H9 (cell line): ENCODE measurements at regions not wholly inside any gene's neighbourhood (a gene's known extent, or its start where the extent isn't known, plus 50 kb on each side); places are given as distances from the start of the nearest gene placed in this dataset.

ENCODE experiments used
- DNase-seq: peaks from one replicate; pipeline ENCODE4 v3.0.0-alpha.2; 2017
- H2AFZ ChIP-seq: one replicate; pipeline ENCODE4 v1.6.1; 2013; ENCODE audit warnings: mild to moderate bottlenecking, low read length, control low read depth, moderate library complexity
- H2AK5ac ChIP-seq: 2 replicates; pipeline ENCODE4 v1.6.1; 2013; ENCODE audit warnings: low read length, control low read depth, mixed read lengths; ENCODE audit not compliant: insufficient read length
- H2BK120ac ChIP-seq: one replicate; pipeline ENCODE4 v1.6.1; 2013; ENCODE audit warnings: low read depth, mild to moderate bottlenecking, low read length, control low read depth, inconsistent platforms; ENCODE audit not compliant: poor library complexity, severe bottlenecking
- H2BK12ac ChIP-seq: 2 replicates; pipeline ENCODE4 v1.6.1; 2013; ENCODE audit warnings: low read length, control low read depth, mixed read lengths, low read depth; ENCODE audit not compliant: insufficient read length
- H2BK15ac ChIP-seq: 2 replicates; pipeline ENCODE4 v1.6.1; 2013; ENCODE audit warnings: low read depth, low read length, control low read depth
- H2BK20ac ChIP-seq: one replicate; pipeline ENCODE4 v1.6.1; 2013; ENCODE audit warnings: low read depth, mild to moderate bottlenecking, low read length, control low read depth, inconsistent platforms; ENCODE audit not compliant: poor library complexity, severe bottlenecking
- H2BK5ac ChIP-seq: 2 replicates; pipeline ENCODE4 v1.6.1; 2013; ENCODE audit warnings: low read length, control low read depth, mixed read lengths; ENCODE audit not compliant: insufficient read length
- H3K14ac ChIP-seq: 2 replicates; pipeline ENCODE4 v1.6.1; 2013; ENCODE audit warnings: low read length, control low read depth; ENCODE audit not compliant: insufficient read depth
- H3K18ac ChIP-seq: 2 replicates; pipeline ENCODE4 v1.6.1; 2013; ENCODE audit warnings: low read depth, mild to moderate bottlenecking, mixed read lengths, low read length, control low read depth; ENCODE audit not compliant: insufficient read length
- H3K23ac ChIP-seq: 2 replicates; pipeline ENCODE4 v1.6.1; 2013; ENCODE audit warnings: low read length, control low read depth, mixed read lengths, low read depth; ENCODE audit not compliant: insufficient read length
- H3K23me2 ChIP-seq: 2 replicates; pipeline ENCODE4 v1.6.1; 2013; ENCODE audit warnings: low read depth, mild to moderate bottlenecking, mixed read lengths, low read length, control low read depth; ENCODE audit not compliant: insufficient read length, poor library complexity, severe bottlenecking
- H3K27ac ChIP-seq: 2 replicates; pipeline ENCODE4 v1.5.1; 2013; ENCODE audit warnings: low read length, control low read depth, mixed read lengths, low read depth; ENCODE audit not compliant: insufficient read length
- H3K27me3 ChIP-seq: 2 replicates; pipeline ENCODE4 v1.6.1; 2013; ENCODE audit warnings: low read length, control low read depth, inconsistent platforms; ENCODE audit not compliant: insufficient read depth
- H3K4ac ChIP-seq: 2 replicates; pipeline ENCODE4 v1.6.1; 2013; ENCODE audit warnings: low read depth, mild to moderate bottlenecking, control low read depth, inconsistent platforms, low read length, moderate library complexity
- H3K4me1 ChIP-seq: 2 replicates; pipeline ENCODE4 v1.6.1; 2013; ENCODE audit warnings: low read length, control low read depth, inconsistent platforms; ENCODE audit not compliant: insufficient read depth
- H3K4me2 ChIP-seq: 2 replicates; pipeline ENCODE4 v1.6.1; 2013; ENCODE audit warnings: low read length, control low read depth, mixed read lengths; ENCODE audit not compliant: insufficient read length, insufficient read depth
- H3K56ac ChIP-seq: 2 replicates; pipeline ENCODE4 v1.6.1; 2013; ENCODE audit warnings: low read depth, mild to moderate bottlenecking, mixed read lengths, low read length, control low read depth; ENCODE audit not compliant: insufficient read length
- H3K79me1 ChIP-seq: 2 replicates; pipeline ENCODE4 v1.6.1; 2013; ENCODE audit warnings: low read depth, mild to moderate bottlenecking, moderate library complexity, low read length, control low read depth, inconsistent platforms; ENCODE audit not compliant: insufficient read depth, poor library complexity, severe bottlenecking
- H3K79me2 ChIP-seq: 2 replicates; pipeline ENCODE4 v1.6.1; 2013; ENCODE audit warnings: low read length, control low read depth, inconsistent platforms; ENCODE audit not compliant: insufficient read depth
- H3K9ac ChIP-seq: 2 replicates; pipeline ENCODE4 v1.6.1; 2013; ENCODE audit warnings: low read length, control low read depth, mixed read lengths; ENCODE audit not compliant: insufficient read length; ENCODE audit errors: extremely low read depth
- H3K9me3 ChIP-seq: one replicate; pipeline ENCODE4 v1.6.1; 2013; ENCODE audit warnings: low read depth, low read length, inconsistent platforms; ENCODE audit not compliant: control insufficient read depth
- H3T11ph ChIP-seq: one replicate; pipeline ENCODE4 v1.6.1; 2013; ENCODE audit warnings: mild to moderate bottlenecking, low read length, control low read depth, inconsistent platforms
- H4K20me1 ChIP-seq: one replicate; pipeline ENCODE4 v1.6.1; 2013; ENCODE audit not compliant: control insufficient read depth, insufficient read length, insufficient read depth
- H4K5ac ChIP-seq: 2 replicates; pipeline ENCODE4 v1.6.1; 2013; ENCODE audit warnings: low read depth, mild to moderate bottlenecking, mixed read lengths, low read length, control low read depth; ENCODE audit not compliant: insufficient read length
- H4K8ac ChIP-seq: replicated peaks from 2 replicates; pipeline ENCODE4 v1.6.1; 2013; ENCODE audit warnings: low read length, control low read depth, mixed read lengths, low read depth; ENCODE audit not compliant: insufficient read length
- H4K91ac ChIP-seq: 2 replicates; pipeline ENCODE4 v1.6.1; 2013; ENCODE audit warnings: low read depth, mild to moderate bottlenecking, moderate library complexity, mixed read lengths, low read length, control low read depth; ENCODE audit not compliant: insufficient read length
- H3K27ac Mint-ChIP-seq, 3 experiments: 2 replicates in 2 of 3; 3 replicates in 1 of 3; pipeline ENCODE4 v1.8.0; 2020 to 2021; ENCODE audit warnings: mixed read lengths in 3 of 3, mild to moderate bottlenecking in 1 of 3, moderate library complexity in 1 of 3
- H3K27me3 Mint-ChIP-seq: 2 replicates; pipeline ENCODE4 v1.8.0; 2021; ENCODE audit warnings: low read depth, mild to moderate bottlenecking, moderate library complexity, mixed read lengths
- H3K36me3 Mint-ChIP-seq, 3 experiments: 2 replicates in 2 of 3; 3 replicates in 1 of 3; pipeline ENCODE4 v1.8.0; 2020 to 2021; ENCODE audit warnings: low read depth in 3 of 3, mixed read lengths in 3 of 3; ENCODE audit not compliant: insufficient read depth in 1 of 3
- H3K4me1 Mint-ChIP-seq, 2 experiments: 2 replicates each; pipeline ENCODE4 v1.8.0; 2020; ENCODE audit warnings: mixed read lengths in 2 of 2
- H3K4me3 Mint-ChIP-seq, 2 experiments: 2 replicates in 1 of 2; 3 replicates in 1 of 2; pipeline ENCODE4 v1.8.0; 2020 to 2021; ENCODE audit warnings: mild to moderate bottlenecking in 2 of 2, mixed read lengths in 2 of 2, moderate library complexity in 1 of 2
- H3K9me3 Mint-ChIP-seq, 2 experiments: 2 replicates in 1 of 2; 3 replicates in 1 of 2; pipeline ENCODE4 v1.8.0; 2020; ENCODE audit warnings: mild to moderate bottlenecking in 2 of 2, mixed read lengths in 2 of 2, moderate library complexity in 1 of 2
- CTCF ChIP-seq: fragments of 200-600 bp; sonication (generic); conservative IDR thresholded peaks from 3 replicates; pipeline ENCODE4 v1.8.0; 2021; ENCODE audit warnings: antibody characterized with exemption, mild to moderate bottlenecking
- WGBS: extraction: QIAGEN DNeasy Blood & Tissue Kit; methylation state at CpG from one replicate; pipeline ENCODE4 v1.1.7; 2013; ENCODE audit warnings: missing lambda C conversion rate, low lambda C conversion rate, mixed read lengths; ENCODE audit not compliant: insufficient read length; ENCODE audit errors: extremely low coverage; 5-methylcytosine and 5-hydroxymethylcytosine counted together

- no peak overlapping the region for H3K27ac ChIP-seq
- H3K27ac Mint-ChIP-seq: no peak overlapping the region
- no peak for DNase-seq
- H3K4me2 ChIP-seq: no peak overlapping the region
- H3T11ph ChIP-seq: no peak overlapping the region
- H2AK5ac ChIP-seq: no peak overlapping the region
- no peak overlapping the region for H3K56ac ChIP-seq
- H3K4ac ChIP-seq: no peak overlapping the region
- H3K4me3 Mint-ChIP-seq: no peak overlapping the region
- no peaks in the 10 kb centered on the region for H3K23me2 ChIP-seq
- H4K5ac ChIP-seq: no peak overlapping the region
- H3K4me1 Mint-ChIP-seq: no peaks in the 10 kb centered on the region
- no peak overlapping the region for H3K9ac ChIP-seq
- H3K9me3 Mint-ChIP-seq: no peaks in the 10 kb centered on the region
- peaks cover 2% of the 10 kb centered on the region; the same call in 1 of the 2 replicates for H3K27me3 Mint-ChIP-seq
- H3K23ac ChIP-seq: no peak overlapping the region
- H3K18ac ChIP-seq: no peak overlapping the region
- H3K9me3 ChIP-seq: no peaks in the 10 kb centered on the region
- no CpG with 5 or more reads among the region's 6 CpGs for WGBS
- no peak overlapping the region for H2AFZ ChIP-seq
- H4K20me1 ChIP-seq: no peaks in the 10 kb centered on the region
- H3K4me1 ChIP-seq: no peaks in the 10 kb centered on the region
- H3K36me3 Mint-ChIP-seq: no peaks in the 10 kb centered on the region
- H4K91ac ChIP-seq: no peak overlapping the region
- no peaks in the 10 kb centered on the region for H3K27me3 ChIP-seq
- no peak overlapping the region for H3K14ac ChIP-seq
- H3K79me2 ChIP-seq: no peaks in the 10 kb centered on the region
- TF ChIP-seq CTCF: no peak
- no peak overlapping the region for H2BK15ac ChIP-seq
- H2BK12ac ChIP-seq: no peak overlapping the region
- no peaks in the 10 kb centered on the region for H3K79me1 ChIP-seq
- no peak overlapping the region for H4K8ac ChIP-seq
- H2BK20ac ChIP-seq: no peak overlapping the region
- no peak overlapping the region for H2BK5ac ChIP-seq
- no peak overlapping the region for H2BK120ac ChIP-seq
Observed at GRCh38 chr1:213585959-213586586, 401.7 kb upstream of the PROX1 start.
